ENCODE measurements at regions not wholly inside any gene's neighbourhood (a gene's known extent, or its start where the extent isn't known, plus 50 kb on each side); places are given as distances from the start of the nearest gene placed in this dataset.
A peak's percentile ranks its signal among the peaks of the same experiment; 100 is the strongest.

GRCh38 chr12:124461851-124462623 lies 105.4 kb downstream of the NCOR2 start:
- Histone ChIP-seq H3K27me3 (ENCODE audit: control insufficient read depth in 1 of 2, insufficient read depth in 2 of 2, low read length in 2 of 2) (no peaks in the 10 kb centered on the region), H3K27ac (ENCODE audit: low read depth in 1 of 2, low read length in 2 of 2) (no peak overlapping the region), H3K4me3 (ENCODE audit: low read length) (no peak overlapping the region), H3K9me3 (ENCODE audit: control insufficient read depth in 1 of 2, insufficient read depth in 1 of 2, low read length in 2 of 2) (peaks cover 0 to 9% of the 10 kb centered on the region in 2 experiments), H3K4me1 (ENCODE audit: insufficient read depth, low read length) (peaks cover 47% of the 10 kb centered on the region), H3K36me3 (ENCODE audit: insufficient read depth, low read length) (peaks cover 31% of the 10 kb centered on the region)
- H3K4me1 Mint-ChIP-seq (ENCODE audit: low read depth), result peaks cover 72% of the 10 kb centered on the region
- ChIA-PET POLR2A (no interaction called here), CTCF (no interaction called here)
- no peak for ATAC-seq (ENCODE audit: poor library complexity)
- no peaks in the 10 kb centered on the region for H3K27me3 Mint-ChIP-seq
- H3K4me3 Mint-ChIP-seq, result no peak overlapping the region
- DNase-seq, result no peak
- no peaks in the 10 kb centered on the region for H3K9me3 Mint-ChIP-seq
- H3K27ac Mint-ChIP-seq, result no peak overlapping the region
- intact Hi-C loops (cut with DNase I, micrococcal nuclease), result no loop called here
- H3K36me3 Mint-ChIP-seq (ENCODE audit: low read depth), result peaks cover 60% of the 10 kb centered on the region
- no peak for TF ChIP-seq CTCF (IDR thresholded peaks at IDR 0.05)

- H3K27ac ChIP-seq (ENCODE audit: low read depth in 1 of 2, low read length in 2 of 2), result no peak overlapping the region
- H3K4me1 ChIP-seq (ENCODE audit: insufficient read depth, low read length), result peaks cover 44% of the 10 kb centered on the region
- no peak for TF ChIP-seq CTCF (IDR thresholded peaks at IDR 0.05)
- Mint-ChIP-seq H3K9me3 (no peaks in the 10 kb centered on the region), H3K27me3 (no peaks in the 10 kb centered on the region), H3K27ac (peak overlapping the region; percentile 58), H3K36me3 (ENCODE audit: low read depth) (peaks cover 56% of the 10 kb centered on the region), H3K4me1 (ENCODE audit: low read depth) (peaks cover 69% of the 10 kb centered on the region), H3K4me3 (no peak overlapping the region)
- ChIA-PET CTCF (no interaction called here), POLR2A (no interaction called here)
- no peaks in the 10 kb centered on the region for H3K27me3 ChIP-seq (ENCODE audit: control insufficient read depth in 1 of 2, insufficient read depth in 2 of 2, low read length in 2 of 2)
- H3K9me3 ChIP-seq (ENCODE audit: control insufficient read depth in 1 of 2, insufficient read depth in 1 of 2, low read length in 2 of 2), result peaks cover 0 to 9% of the 10 kb centered on the region in 2 experiments
- H3K36me3 ChIP-seq (ENCODE audit: insufficient read depth, low read length), result peaks cover 34% of the 10 kb centered on the region
- ATAC-seq (ENCODE audit: poor library complexity) (no peak), DNase-seq (no peak)
- H3K4me3 ChIP-seq (ENCODE audit: low read length), result no peak overlapping the region
- intact Hi-C loops (cut with DNase I, micrococcal nuclease), result no loop called here
Observed at GRCh38 chr12:124461241-124461673, 106.2 kb downstream of the NCOR2 start.

DNA sequence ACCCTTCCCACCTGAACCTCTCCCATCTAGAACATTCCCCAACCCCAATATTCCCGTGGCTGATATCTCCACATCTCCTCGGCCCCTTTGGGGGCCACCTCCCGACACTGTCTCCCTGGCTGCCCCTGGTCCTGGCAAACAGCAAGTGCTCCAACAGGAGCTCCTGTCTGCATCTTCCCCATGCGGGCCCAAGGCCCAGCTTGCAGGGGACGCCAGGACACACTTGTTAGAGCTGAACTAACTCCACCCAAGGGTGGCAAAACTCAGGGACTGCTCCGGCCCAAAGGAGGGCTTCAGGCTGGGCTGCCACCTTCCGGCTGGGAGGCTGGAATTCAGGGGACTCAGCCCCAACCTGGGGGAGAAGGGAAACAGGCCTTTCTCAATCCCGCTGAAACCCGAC lies 106.6 kb downstream of the NCOR2 start:
- Histone ChIP-seq H3K9me3 (ENCODE audit: control insufficient read depth in 1 of 2, insufficient read depth in 1 of 2, low read length in 2 of 2) (peaks cover 0 to 9% of the 10 kb centered on the region in 2 experiments), H3K27me3 (ENCODE audit: control insufficient read depth in 1 of 2, insufficient read depth in 2 of 2, low read length in 2 of 2) (no peaks in the 10 kb centered on the region), H3K4me1 (ENCODE audit: insufficient read depth, low read length) (peaks cover 44% of the 10 kb centered on the region), H3K36me3 (ENCODE audit: insufficient read depth, low read length) (peaks cover 34% of the 10 kb centered on the region), H3K27ac (ENCODE audit: low read depth in 1 of 2, low read length in 2 of 2) (no peak overlapping the region), H3K4me3 (ENCODE audit: low read length) (no peak overlapping the region)
- Mint-ChIP-seq H3K4me3 (no peak overlapping the region), H3K9me3 (no peaks in the 10 kb centered on the region), H3K4me1 (ENCODE audit: low read depth) (peaks cover 69% of the 10 kb centered on the region), H3K36me3 (ENCODE audit: low read depth) (peaks cover 51% of the 10 kb centered on the region), H3K27ac (peak overlapping the region; percentile 58), H3K27me3 (no peaks in the 10 kb centered on the region)
- CTCF ChIA-PET, result no interaction called here
- intact Hi-C loops (cut with DNase I, micrococcal nuclease), result no loop called here
- TF ChIP-seq CTCF (IDR thresholded peaks at IDR 0.05), result no peak
- ATAC-seq (ENCODE audit: poor library complexity) (no peak), DNase-seq (no peak)
- POLR2A ChIA-PET, result no interaction called here

All from CD4-positive, alpha-beta T cell (primary cell).